NCI-H2081 (cell line): ENCODE measurements at regions not wholly inside any gene's neighbourhood (a gene's known extent, or its start where the extent isn't known, plus 50 kb on each side); places are given as distances from the start of the nearest gene placed in this dataset.

ENCODE experiments used
- DNase-seq, 2 experiments: peaks; one replicate each; lab custom pipeline; 2025; lab: John Stamatoyannopoulos, UW

DNA sequence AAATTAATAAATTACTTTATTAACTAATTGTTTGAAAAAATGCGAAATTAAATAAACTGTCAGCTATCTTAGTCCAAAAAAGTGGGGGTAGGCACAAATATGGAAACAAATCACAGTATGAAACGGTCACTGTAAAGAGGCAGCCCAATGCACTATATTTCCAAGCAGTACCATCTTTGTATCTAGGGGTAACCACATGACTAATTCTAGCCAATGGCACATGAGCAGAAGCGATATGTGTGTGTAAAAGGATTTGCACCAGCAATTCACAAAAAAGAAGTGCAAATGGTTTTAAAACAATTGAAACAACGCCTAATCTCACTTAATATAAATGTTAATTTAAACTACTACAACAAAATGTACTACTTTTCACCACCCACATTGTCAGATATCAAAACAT is 129.5 kb upstream of the PRNP start:
- DNase-seq: no peak

- DNase-seq: no peak
Measured at GRCh38 chr20:4555188-4555890, 130.9 kb upstream of the PRNP start.

GRCh38 chr20:4554346-4554745 is 131.9 kb upstream of the PRNP start:
- no peak for DNase-seq

GRCh38 chr20:4552075-4552640 is 134.1 kb upstream of the PRNP start:
- no peak for DNase-seq

- DNase-seq: no peak
Measured at GRCh38 chr20:4550740-4551139, 135.5 kb upstream of the PRNP start.

GRCh38 chr20:4549711-4550259 is 136.5 kb upstream of the PRNP start:
- no peak for DNase-seq

- DNase-seq: no peak
Measured at GRCh38 chr20:4548552-4548951, 137.7 kb upstream of the PRNP start.

DNA sequence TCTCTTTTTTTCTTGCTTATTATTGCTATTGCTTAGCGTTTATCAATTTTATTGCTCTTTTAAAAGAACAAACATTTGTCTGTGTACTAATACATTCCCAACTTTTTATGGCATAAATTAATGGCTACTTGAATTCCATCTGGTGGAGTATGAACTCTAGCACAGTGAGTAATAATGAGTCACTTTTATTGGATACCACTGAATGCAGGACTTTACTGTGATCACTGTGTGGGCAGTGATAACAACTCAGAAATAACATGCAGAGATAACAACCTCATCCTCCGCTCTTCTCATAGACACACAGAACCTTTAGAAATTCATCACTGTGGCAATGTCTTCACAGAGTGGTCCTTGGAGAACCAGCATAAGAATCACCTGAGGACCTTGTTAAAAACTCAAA is 139.5 kb upstream of the PRNP start:
- no peak for DNase-seq

GRCh38 chr20:4546342-4546741 is 139.9 kb upstream of the PRNP start:
- no peak for DNase-seq

DNA sequence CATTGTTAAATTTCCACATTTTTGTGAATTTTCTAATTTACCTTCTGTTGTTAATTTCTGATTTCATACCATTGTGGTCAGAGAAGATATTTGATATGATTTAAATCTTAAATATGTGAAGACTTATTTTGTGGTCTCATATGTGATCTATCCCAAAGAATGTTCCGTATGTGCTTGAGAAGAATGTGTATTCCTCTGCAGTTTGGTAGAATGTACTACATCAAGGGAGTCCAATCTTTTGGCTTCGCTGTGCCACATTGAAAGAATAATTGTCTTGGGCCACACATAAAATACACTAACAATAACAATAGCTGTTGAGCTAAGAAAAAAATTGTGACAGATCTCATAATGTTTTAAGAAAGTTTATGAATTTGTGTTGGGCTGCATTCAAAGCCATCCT is 140.7 kb upstream of the PRNP start:
- no peak for DNase-seq

DNA sequence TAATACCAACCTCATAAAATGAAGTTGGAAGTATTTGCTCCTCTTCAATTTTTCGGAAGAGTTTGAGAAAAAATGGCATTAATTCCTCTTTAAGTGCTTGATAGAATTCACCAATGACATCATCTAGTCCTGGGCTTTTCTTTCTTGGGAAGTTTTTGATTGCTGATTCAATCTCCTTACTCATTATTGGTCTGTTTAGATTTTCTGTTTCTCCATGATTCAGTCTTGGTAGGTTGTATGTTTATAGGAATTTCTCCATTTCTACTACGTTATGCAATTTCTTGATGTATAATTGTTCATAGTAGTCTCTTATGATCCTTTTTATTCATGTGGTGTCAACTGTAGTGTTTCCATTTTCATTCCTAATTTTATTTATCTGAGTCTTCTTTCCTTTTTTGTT is 141.5 kb upstream of the PRNP start:
- DNase-seq: no peak

- DNase-seq: no peak
Measured at GRCh38 chr20:4542270-4542669, 144.0 kb upstream of the PRNP start.

DNA sequence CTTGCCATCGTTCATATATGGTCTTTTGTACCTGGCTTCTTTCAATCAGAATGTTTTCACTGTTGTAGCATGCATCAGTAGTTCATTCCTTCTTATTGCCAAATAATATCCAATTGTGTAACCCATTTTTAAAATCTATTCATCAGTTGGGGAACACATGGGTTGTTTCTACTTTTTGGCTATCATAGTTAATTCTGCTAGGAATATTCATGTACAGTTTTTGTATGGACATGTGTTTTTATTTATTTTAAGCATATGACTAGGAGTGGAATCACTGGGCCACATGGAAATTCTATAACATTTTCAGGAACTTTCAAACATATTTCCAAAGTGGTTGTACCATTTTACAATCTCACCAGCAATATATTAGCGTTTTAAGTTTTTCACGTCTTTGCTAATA is 151.9 kb upstream of the PRNP start:
- no peak for DNase-seq

- no peak for DNase-seq
Measured at GRCh38 chr20:4533368-4534133, 152.7 kb upstream of the PRNP start.

DNA sequence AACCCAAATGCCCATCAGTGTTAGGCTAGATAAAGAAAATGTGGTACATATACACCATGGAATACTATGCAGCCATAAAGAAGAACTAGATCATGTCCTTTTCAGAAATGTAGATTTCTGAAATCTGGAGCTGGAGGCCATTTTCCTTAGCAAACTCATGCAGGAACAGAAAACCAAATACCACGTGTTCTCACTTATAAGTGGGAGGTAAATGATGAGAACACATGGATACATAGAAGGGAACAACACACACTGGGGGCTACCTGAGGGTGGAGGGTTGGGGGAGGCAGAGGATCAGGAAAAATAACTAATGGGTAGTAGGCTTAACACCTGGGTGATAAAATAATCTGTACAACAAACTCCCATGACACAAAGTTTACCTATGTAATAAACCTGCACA is 153.5 kb upstream of the PRNP start:
- no peak for DNase-seq

DNA sequence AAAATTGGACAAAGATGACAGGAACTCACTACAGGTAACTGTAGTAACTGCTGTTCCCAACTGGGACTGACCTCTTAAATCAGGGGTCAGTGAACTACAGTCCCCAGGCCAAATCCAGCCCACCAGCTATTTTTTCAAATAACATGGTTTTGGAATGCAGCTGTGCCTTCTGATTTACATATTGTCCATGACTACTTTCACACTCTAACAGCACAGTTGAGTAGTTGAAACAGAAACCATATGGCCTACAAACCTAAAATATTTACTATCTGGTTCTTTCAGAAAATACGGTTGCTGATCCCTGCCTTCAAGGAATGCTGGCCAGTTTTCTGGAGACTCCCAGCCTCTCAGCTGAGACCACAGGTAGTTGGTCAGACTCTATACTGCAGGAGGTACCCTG is 161.5 kb upstream of the PRNP start:
- DNase-seq: no peak

DNA sequence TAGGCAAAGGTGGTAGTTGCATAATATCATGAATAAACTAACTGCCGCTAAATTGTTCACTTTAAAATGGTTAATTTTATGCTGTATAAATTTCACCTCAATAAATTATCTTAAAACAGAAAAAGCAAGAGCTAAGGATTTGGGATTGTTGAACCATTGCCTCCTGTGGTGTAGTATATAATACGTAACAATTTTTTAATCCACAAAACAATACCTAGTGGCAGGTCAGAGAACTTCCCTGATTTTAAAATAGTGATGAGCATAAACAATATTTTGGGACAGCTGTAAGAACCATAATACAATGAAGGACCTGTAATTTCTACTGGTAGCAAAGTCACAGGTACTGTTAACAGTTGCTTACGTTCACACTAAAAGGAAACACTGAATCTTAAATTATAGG is 161.9 kb upstream of the PRNP start:
- DNase-seq: no peak

GRCh38 chr20:4522310-4522709 is 163.9 kb upstream of the PRNP start:
- DNase-seq: no peak

DNA sequence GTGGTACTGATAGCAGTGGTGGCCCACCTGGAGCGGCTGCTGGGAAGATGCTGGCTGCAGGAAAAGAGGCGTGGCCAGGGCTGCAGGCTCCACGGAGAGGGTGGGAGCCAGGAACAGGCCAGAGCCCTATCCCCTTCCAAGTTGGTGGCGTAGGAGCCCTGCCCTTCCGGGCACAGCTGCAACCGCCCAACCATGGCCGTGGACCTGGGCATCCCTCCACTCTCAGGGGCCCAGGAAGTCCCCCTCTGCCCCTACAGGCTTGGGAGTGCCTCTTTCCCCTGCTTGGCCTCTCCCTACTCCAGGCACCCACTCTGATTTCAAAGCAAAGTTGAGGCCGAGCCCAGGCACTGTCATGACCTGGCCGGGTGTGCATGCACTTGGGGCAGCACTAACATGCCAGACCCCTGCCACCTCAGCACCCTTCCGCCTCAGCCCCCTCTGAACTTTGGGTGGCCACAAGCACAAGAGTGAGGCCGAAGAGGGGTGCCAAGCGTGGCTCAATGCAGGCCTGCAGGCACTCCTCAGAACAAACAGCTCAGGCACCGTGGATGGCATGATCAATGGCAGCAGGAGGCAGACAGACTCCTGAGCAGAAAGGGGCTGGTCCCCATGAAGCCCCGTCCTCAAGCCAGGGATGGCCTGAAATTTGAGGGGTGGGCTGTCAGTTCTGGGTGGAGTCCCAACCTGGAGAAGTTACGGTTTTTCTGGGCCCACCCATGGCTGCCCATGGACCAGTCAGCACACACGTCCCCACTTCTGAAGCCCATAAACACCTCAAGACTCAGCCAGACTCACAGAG is 164.9 kb upstream of the PRNP start:
- DNase-seq: no peak

GRCh38 chr20:4519534-4519933 is 166.7 kb upstream of the PRNP start:
- DNase-seq: no peak

- no peak for DNase-seq
Measured at GRCh38 chr20:4516876-4517275, 169.4 kb upstream of the PRNP start.

GRCh38 chr20:4513720-4514119 is 172.5 kb upstream of the PRNP start:
- DNase-seq: no peak
